Sigmoid colon (tissue), 4 donors: ENCODE measurements at regions not wholly inside any gene's neighbourhood (a gene's known extent, or its start where the extent isn't known, plus 50 kb on each side); places are given as distances from the start of the nearest gene placed in this dataset.
"Not testable (repeated sequence)": the region's sequence is repeated elsewhere in the genome, so short reads cannot be mapped to it uniquely, and the experiment has no call there.

Experiments
- CTCF ChIP-seq, 4 experiments: fragments of 450-650 bp in 3 of 4; fragments of 200-600 bp in 1 of 4; IDR thresholded peaks; one replicate each; pipeline ENCODE4 v1.5.1; 2016 to 2019; ENCODE audit warnings: antibody characterized with exemption in 4 of 4, mild to moderate bottlenecking in 3 of 4, moderate library complexity in 2 of 4
- POLR2AphosphoS5 ChIP-seq, 4 donors: sonication (generic); formaldehyde crosslinking; IDR thresholded peaks; one replicate each; pipeline ENCODE4 v1.6.1; 2017; ENCODE audit warnings: antibody characterized with exemption in 4 of 4

GRCh38 chr14:103235506-103235905 is 98.5 kb upstream of the EIF5 start:
- TF ChIP-seq CTCF, POLR2AphosphoS5 (IDR thresholded peaks at IDR 0.05): not testable (repeated sequence)
